Stomach smooth muscle (tissue), 2 donors: ENCODE measurements at regions not wholly inside any gene's neighbourhood (a gene's known extent, or its start where the extent isn't known, plus 50 kb on each side); places are given as distances from the start of the nearest gene placed in this dataset.
"Not testable (repeated sequence)": the region's sequence is repeated elsewhere in the genome, so short reads cannot be mapped to it uniquely, and the experiment has no call there.

Source experiments
- H3K27ac ChIP-seq: one replicate; pipeline ENCODE4 v1.7.0; 2013; ENCODE audit warnings: mild to moderate bottlenecking, low read length, inconsistent platforms
- H3K27me3 ChIP-seq, 2 donors: one replicate each; pipeline ENCODE4 v1.7.0; 2013; ENCODE audit warnings: low read length in 2 of 2; ENCODE audit not compliant: insufficient read depth in 2 of 2, control insufficient read depth in 1 of 2
- H3K36me3 ChIP-seq, 2 donors: one replicate each; pipeline ENCODE4 v1.7.0; 2013; ENCODE audit warnings: low read length in 2 of 2; ENCODE audit not compliant: control insufficient read depth in 2 of 2, insufficient read depth in 2 of 2
- H3K4me1 ChIP-seq: one replicate; pipeline ENCODE4 v1.7.0; 2013; ENCODE audit warnings: low read length; ENCODE audit not compliant: control insufficient read depth, insufficient read depth
- H3K4me3 ChIP-seq, 2 donors: one replicate each; pipeline ENCODE4 v1.7.0; 2013; ENCODE audit warnings: low read length in 2 of 2
- H3K9ac ChIP-seq, 2 donors: one replicate each; pipeline ENCODE4 v1.7.0; 2013; ENCODE audit warnings: low read length in 2 of 2, mild to moderate bottlenecking in 1 of 2
- H3K9me3 ChIP-seq, 2 donors: one replicate each; pipeline ENCODE4 v1.7.0; 2013; ENCODE audit warnings: low read length in 2 of 2; ENCODE audit not compliant: control insufficient read depth in 2 of 2
- donor health status: healthy.
- donor health status: Pancreatic carcinoma.

GRCh38 chr4:65265526-65265925, 404.8 kb downstream of the EPHA5 start:
- Histone ChIP-seq H3K4me1 (no peaks in the 10 kb centered on the region), H3K9me3 (no peaks in the 10 kb centered on the region), H3K27me3 (no peaks in the 10 kb centered on the region), H3K4me3 (no peak overlapping the region), H3K36me3 (no peaks in the 10 kb centered on the region), H3K27ac (no peak overlapping the region), H3K9ac (no peak overlapping the region)

- Histone ChIP-seq H3K4me1 (no peaks in the 10 kb centered on the region), H3K9ac (no peak overlapping the region), H3K9me3 (no peaks in the 10 kb centered on the region), H3K27me3 (no peaks in the 10 kb centered on the region), H3K4me3 (no peak overlapping the region), H3K27ac (no peak overlapping the region), H3K36me3 (no peaks in the 10 kb centered on the region)
Measured at GRCh38 chr4:65259296-65259695, 411.0 kb downstream of the EPHA5 start.

- Histone ChIP-seq H3K27ac (no peak overlapping the region), H3K4me3 (no peak overlapping the region), H3K27me3 (no peaks in the 10 kb centered on the region), H3K36me3 (no peaks in the 10 kb centered on the region), H3K9ac (no peak overlapping the region), H3K9me3 (no peaks in the 10 kb centered on the region), H3K4me1 (no peaks in the 10 kb centered on the region)
Measured at GRCh38 chr4:65250916-65251315, 419.4 kb downstream of the EPHA5 start.

- no peaks in the 10 kb centered on the region for H3K4me1 ChIP-seq
- no peak overlapping the region for H3K4me3 ChIP-seq
- no peaks in the 10 kb centered on the region for H3K36me3 ChIP-seq
- no peak overlapping the region for H3K27ac ChIP-seq
- no peak overlapping the region for H3K9ac ChIP-seq
- no peaks in the 10 kb centered on the region for H3K27me3 ChIP-seq
- H3K9me3 ChIP-seq: no peaks in the 10 kb centered on the region
Measured at GRCh38 chr4:65249111-65249510, 421.2 kb downstream of the EPHA5 start.

- H3K27me3 ChIP-seq: no peaks in the 10 kb centered on the region
- H3K4me3 ChIP-seq: no peak overlapping the region
- no peak overlapping the region for H3K27ac ChIP-seq
- H3K9ac ChIP-seq: no peak overlapping the region
- H3K9me3 ChIP-seq: no peaks in the 10 kb centered on the region
- H3K4me1 ChIP-seq: no peaks in the 10 kb centered on the region
- no peaks in the 10 kb centered on the region for H3K36me3 ChIP-seq
Measured at GRCh38 chr4:65242156-65242846, 428.0 kb downstream of the EPHA5 start.

- Histone ChIP-seq H3K9ac (no peak overlapping the region), H3K9me3 (no peaks in the 10 kb centered on the region), H3K27ac (no peak overlapping the region), H3K27me3 (no peaks in the 10 kb centered on the region), H3K4me3 (no peak overlapping the region), H3K4me1 (no peaks in the 10 kb centered on the region), H3K36me3 (no peaks in the 10 kb centered on the region)
Measured at GRCh38 chr4:65241257-65241997, 428.9 kb downstream of the EPHA5 start.

- H3K9ac ChIP-seq: no peak overlapping the region
- H3K27ac ChIP-seq: no peak overlapping the region
- H3K4me1 ChIP-seq: no peaks in the 10 kb centered on the region
- H3K27me3 ChIP-seq: no peaks in the 10 kb centered on the region
- no peaks in the 10 kb centered on the region for H3K9me3 ChIP-seq
- no peaks in the 10 kb centered on the region for H3K36me3 ChIP-seq
- no peak overlapping the region for H3K4me3 ChIP-seq
Measured at GRCh38 chr4:65234061-65234460, 436.2 kb downstream of the EPHA5 start.

GRCh38 chr4:65227628-65228027, 442.7 kb downstream of the EPHA5 start:
- H3K4me1 ChIP-seq: no peaks in the 10 kb centered on the region
- no peaks in the 10 kb centered on the region for H3K36me3 ChIP-seq
- no peak overlapping the region for H3K4me3 ChIP-seq
- no peaks in the 10 kb centered on the region for H3K9me3 ChIP-seq
- H3K27ac ChIP-seq: no peak overlapping the region
- no peak overlapping the region for H3K9ac ChIP-seq
- no peaks in the 10 kb centered on the region for H3K27me3 ChIP-seq

GRCh38 chr4:65223601-65224000, 446.7 kb downstream of the EPHA5 start:
- no peaks in the 10 kb centered on the region for H3K36me3 ChIP-seq
- H3K27me3 ChIP-seq: no peaks in the 10 kb centered on the region
- H3K9ac ChIP-seq: no peak overlapping the region
- H3K4me3 ChIP-seq: no peak overlapping the region
- H3K4me1 ChIP-seq: no peaks in the 10 kb centered on the region
- no peaks in the 10 kb centered on the region for H3K9me3 ChIP-seq
- no peak overlapping the region for H3K27ac ChIP-seq

- not testable (repeated sequence) for H3K36me3 ChIP-seq, H3K4me1 ChIP-seq, H3K4me3 ChIP-seq, H3K9me3 ChIP-seq, H3K27ac ChIP-seq, H3K9ac ChIP-seq, H3K27me3 ChIP-seq
Measured at GRCh38 chr4:65223074-65223473, 447.2 kb downstream of the EPHA5 start.

- Histone ChIP-seq H3K27me3 (peaks cover 0 to 2% of the 10 kb centered on the region in 2 donors), H3K4me3 (no peak overlapping the region), H3K9ac (no peak overlapping the region), H3K9me3 (peaks cover 0 to 3% of the 10 kb centered on the region in 2 donors), H3K36me3 (no peaks in the 10 kb centered on the region), H3K27ac (no peak overlapping the region), H3K4me1 (no peaks in the 10 kb centered on the region)
Measured at GRCh38 chr4:65217179-65217578, 453.1 kb downstream of the EPHA5 start.
